T47D (cell line): ENCODE measurements at regions not wholly inside any gene's neighbourhood (a gene's known extent, or its start where the extent isn't known, plus 50 kb on each side); places are given as distances from the start of the nearest gene placed in this dataset.
A peak's percentile ranks its signal among the peaks of the same experiment; 100 is the strongest.

Experiments
- DNase-seq, 2 experiments: peaks; one replicate each; pipeline versions ENCODE4 v3.0.0 to v3.0.0-alpha.2; 2011 to 2012; ENCODE audit warnings: low read depth in 1 of 2, low spot score in 1 of 2
- JUND ChIP-seq: IDR thresholded peaks from 2 replicates; pipeline ENCODE4 v1.6.1; 2012; ENCODE audit warnings: low read depth
- in situ Hi-C: cut with HindIII; loops from 2 replicates; pipeline ENCODE4 v1.10.0; 2016; ENCODE audit warnings: low sequenced_read_pairs, low pct_unique_long_range_greater_than_20kb

GRCh38 chr11:31927982-31928381 lies 116.9 kb upstream of the PAX6 start:
- in situ Hi-C loops = no loop called here
- TF ChIP-seq JUND = no peak
- no peak for DNase-seq

- DNase-seq = no peak
- in situ Hi-C loops = no loop called here
- no peak for TF ChIP-seq JUND
Measured at GRCh38 chr11:31926816-31927528, 115.8 kb upstream of the PAX6 start.

GRCh38 chr11:31926106-31926505 lies 115.0 kb upstream of the PAX6 start:
- DNase-seq = no peak
- no peak for TF ChIP-seq JUND
- in situ Hi-C loops = no loop called here

GRCh38 chr11:31922450-31922849 lies 111.3 kb upstream of the PAX6 start:
- in situ Hi-C loops = no loop called here
- no peak for TF ChIP-seq JUND
- DNase-seq = no peak

- DNase-seq = peak in 1 of 2 experiments; percentile 46
- in situ Hi-C loops = no loop called here
- no peak for TF ChIP-seq JUND
Measured at GRCh38 chr11:31921081-31921480, 110.0 kb upstream of the PAX6 start.

- TF ChIP-seq JUND = no peak
- no peak for DNase-seq
- in situ Hi-C loops = no loop called here
Measured at GRCh38 chr11:31919175-31919574, 108.1 kb upstream of the PAX6 start.

- in situ Hi-C loops = no loop called here
- no peak for TF ChIP-seq JUND
- no peak for DNase-seq
Measured at GRCh38 chr11:31915867-31916266, 104.7 kb upstream of the PAX6 start.

- DNase-seq = no peak
- no peak for TF ChIP-seq JUND
- in situ Hi-C loops = no loop called here
Measured at GRCh38 chr11:31913985-31914384, 102.9 kb upstream of the PAX6 start.

GRCh38 chr11:31912808-31913207 lies 101.7 kb upstream of the PAX6 start:
- TF ChIP-seq JUND = no peak
- no peak for DNase-seq
- in situ Hi-C loops = no loop called here

- TF ChIP-seq JUND = no peak
- no peak for DNase-seq
- in situ Hi-C loops = no loop called here
Measured at GRCh38 chr11:31910950-31911576, 99.9 kb upstream of the PAX6 start.

- DNase-seq = no peak
- TF ChIP-seq JUND = no peak
- in situ Hi-C loops = no loop called here
Measured at GRCh38 chr11:31903225-31904074, 92.3 kb upstream of the PAX6 start.

- no peak for DNase-seq
Measured at GRCh38 chr11:31902706-31903105, 91.6 kb upstream of the PAX6 start.

GRCh38 chr11:31895926-31896325 lies 84.8 kb upstream of the PAX6 start:
- in situ Hi-C loops = no loop called here
- no peak for DNase-seq
- no peak for TF ChIP-seq JUND

More at GRCh38 chr11:31902706-31903105, 91.6 kb upstream of the PAX6 start:
- TF ChIP-seq JUND = no peak
- in situ Hi-C loops = no loop called here
